Right kidney (tissue), 1 donor: ENCODE measurements at regions not wholly inside any gene's neighbourhood (a gene's known extent, or its start where the extent isn't known, plus 50 kb on each side); places are given as distances from the start of the nearest gene placed in this dataset.
A peak's percentile ranks its signal among the peaks of the same experiment; 100 is the strongest.

Experiments
- DNase-seq: peaks from one replicate; pipeline ENCODE4 v3.0.0-alpha.2; 2016

- DNase-seq = no peak
These were observed 153.5 kb downstream of the MN1 start for GRCh38 chr22:27648074-27648473.

- DNase-seq = no peak
These were observed 152.7 kb downstream of the MN1 start for GRCh38 chr22:27648853-27649252.

- DNase-seq = no peak
These were observed 151.0 kb downstream of the MN1 start for GRCh38 chr22:27650572-27650971.

GRCh38 chr22:27650985-27651384 is 150.6 kb downstream of the MN1 start:
- DNase-seq = no peak

- no peak for DNase-seq
These were observed 150.1 kb downstream of the MN1 start for GRCh38 chr22:27651486-27651885.

GRCh38 chr22:27654546-27655445 is 146.8 kb downstream of the MN1 start:
- DNase-seq = no peak

GRCh38 chr22:27655582-27656185 is 145.9 kb downstream of the MN1 start:
- DNase-seq = no peak

- no peak for DNase-seq
These were observed 144.6 kb downstream of the MN1 start for GRCh38 chr22:27656970-27657369.

GRCh38 chr22:27660306-27660705 is 141.2 kb downstream of the MN1 start:
- DNase-seq = no peak

- no peak for DNase-seq
These were observed 138.9 kb downstream of the MN1 start for GRCh38 chr22:27662359-27663301.

GRCh38 chr22:27663812-27664211 is 137.7 kb downstream of the MN1 start:
- no peak for DNase-seq

- no peak for DNase-seq
These were observed 135.1 kb downstream of the MN1 start for GRCh38 chr22:27666272-27666997.

- peak; percentile 72 for DNase-seq
These were observed 134.3 kb downstream of the MN1 start for GRCh38 chr22:27667121-27667843.

GRCh38 chr22:27668828-27669797 is 132.4 kb downstream of the MN1 start:
- no peak for DNase-seq

- no peak for DNase-seq
These were observed 131.6 kb downstream of the MN1 start for GRCh38 chr22:27669798-27670599.

GRCh38 chr22:27670701-27671412 is 130.7 kb downstream of the MN1 start:
- peak; percentile 61 for DNase-seq

- DNase-seq = no peak
These were observed 130.1 kb downstream of the MN1 start for GRCh38 chr22:27671413-27671935.

GRCh38 chr22:27672721-27673418 is 128.7 kb downstream of the MN1 start:
- no peak for DNase-seq
